CD4-positive, alpha-beta T cell (primary cell): ENCODE measurements at regions not wholly inside any gene's neighbourhood (a gene's known extent, or its start where the extent isn't known, plus 50 kb on each side); places are given as distances from the start of the nearest gene placed in this dataset.

Experiments used
- ATAC-seq: fragments of 200-7000 bp; cut with Tn5 transposase; one replicate; pipeline ENCODE4 v1.10.0; 2022; ENCODE audit warnings: mild to moderate bottlenecking; ENCODE audit not compliant: poor library complexity
- CTCF ChIA-PET: fragments of 350-600 bp; sonication (Branson Sonifier 250); formaldehyde crosslinking; loops from one replicate; lab custom pipeline; 2021; ENCODE audit warnings: antibody characterized with exemption, inconsistent platforms; lab: Charles Lee
- POLR2A ChIA-PET: fragments of 350-600 bp; sonication (Branson Sonifier 250); formaldehyde crosslinking; loops from one replicate; lab custom pipeline; 2021; ENCODE audit warnings: antibody characterized with exemption, inconsistent platforms; lab: Charles Lee
- DNase-seq, 14 experiments: peaks; one replicate each; pipeline ENCODE4 v3.0.0-alpha.2; 2013 to 2020; ENCODE audit warnings: mixed read lengths in 2 of 14
- H3K27ac ChIP-seq, 2 donors: one replicate each; pipeline versions ENCODE4 v1.5.1 to v1.7.0; 2013; ENCODE audit warnings: low read length in 2 of 2, low read depth in 1 of 2, mild to moderate bottlenecking in 1 of 2
- H3K27me3 ChIP-seq, 2 experiments: 1 replicate in 1 of 2; 2 replicates in 1 of 2; pipeline versions ENCODE4 v1.6.1 to v1.7.0; 2013; ENCODE audit warnings: low read length in 2 of 2, control low read depth in 1 of 2, mild to moderate bottlenecking in 1 of 2, moderate library complexity in 1 of 2; ENCODE audit not compliant: insufficient read depth in 2 of 2, control insufficient read depth in 1 of 2
- H3K36me3 ChIP-seq: one replicate; pipeline ENCODE4 v1.6.1; 2013; ENCODE audit warnings: low read length, control low read depth; ENCODE audit not compliant: insufficient read depth
- H3K4me1 ChIP-seq: one replicate; pipeline ENCODE4 v1.6.1; 2013; ENCODE audit warnings: low read length, control low read depth; ENCODE audit not compliant: insufficient read depth
- H3K4me3 ChIP-seq: one replicate; pipeline ENCODE4 v1.5.1; 2013; ENCODE audit warnings: mild to moderate bottlenecking, low read length, moderate library complexity
- H3K9me3 ChIP-seq, 2 experiments: 1 replicate in 1 of 2; 2 replicates in 1 of 2; pipeline versions ENCODE4 v1.6.1 to v1.7.0; 2013; ENCODE audit warnings: low read length in 2 of 2, mild to moderate bottlenecking in 2 of 2, control low read depth in 1 of 2, moderate library complexity in 1 of 2; ENCODE audit not compliant: control insufficient read depth in 1 of 2, insufficient read depth in 1 of 2
- H3K27ac Mint-ChIP-seq: one replicate; pipeline ENCODE4 v1.8.0; 2020; ENCODE audit warnings: mixed read lengths
- H3K27me3 Mint-ChIP-seq: one replicate; pipeline ENCODE4 v1.8.0; 2021; ENCODE audit warnings: mixed read lengths
- H3K36me3 Mint-ChIP-seq: one replicate; pipeline ENCODE4 v1.8.0; 2021; ENCODE audit warnings: low read depth, mixed read lengths
- H3K4me1 Mint-ChIP-seq: one replicate; pipeline ENCODE4 v1.8.0; 2021; ENCODE audit warnings: low read depth, mixed read lengths
- H3K4me3 Mint-ChIP-seq: one replicate; pipeline ENCODE4 v1.8.0; 2020; ENCODE audit warnings: mild to moderate bottlenecking, mixed read lengths
- H3K9me3 Mint-ChIP-seq: one replicate; pipeline ENCODE4 v1.8.0; 2020; ENCODE audit warnings: mixed read lengths
- CTCF ChIP-seq: fragments of 200-600 bp; IDR thresholded peaks from one replicate; pipeline ENCODE4 v1.8.0; 2022; ENCODE audit warnings: antibody characterized with exemption, mild to moderate bottlenecking
- intact Hi-C, 2 experiments: fragments of 100-400 bp; cut with DNase I in 1 of 2; cut with micrococcal nuclease in 1 of 2; formaldehyde crosslinking; loops; one replicate each; pipeline versions ENCODE4 v1.15.1 to v1.9.0; 2023 to 2025; cut with DNase I, micrococcal nuclease

GRCh38 chr6:27161603-27161945, 85.9 kb upstream of the PRSS16 start:
- intact Hi-C loops, result loop anchor here in 1 of 2 experiments (5.0 kb wide), 4 partner anchors 151 to 736 kb away; partner anchors contain the start of gene POM121L2
- peaks cover 23% of the 10 kb centered on the region for H3K4me1 Mint-ChIP-seq
- H3K9me3 Mint-ChIP-seq, result peaks cover 3% of the 10 kb centered on the region
- peaks cover 9% of the 10 kb centered on the region for H3K36me3 Mint-ChIP-seq
- peak overlapping the region; percentile 42 for H3K27ac Mint-ChIP-seq
- H3K4me3 Mint-ChIP-seq, result peak overlapping the region; percentile 36
- Histone ChIP-seq H3K4me1 (peaks cover 13% of the 10 kb centered on the region), H3K9me3 (no peaks in the 10 kb centered on the region), H3K4me3 (no peak overlapping the region), H3K36me3 (no peaks in the 10 kb centered on the region), H3K27ac (no peak overlapping the region), H3K27me3 (no peaks in the 10 kb centered on the region)
- DNase-seq, result no peak
- POLR2A ChIA-PET, result interaction anchor here (1.4 to 2.4 kb wide), 2 partner anchors 15 to 732 kb away, joined by 5 to 11 read pairs; a partner anchor contains a TSS
- TF ChIP-seq CTCF, result no peak
- H3K27me3 Mint-ChIP-seq, result peaks cover 7% of the 10 kb centered on the region
- ATAC-seq, result no peak
- CTCF ChIA-PET, result interaction anchor here (2.9 to 3.9 kb wide), 2 partner anchors 16 to 35 kb away, joined by 12 to 14 read pairs; no protein-coding TSS in a partner anchor

- Histone ChIP-seq H3K27ac (no peak overlapping the region), H3K4me3 (no peak overlapping the region), H3K36me3 (no peaks in the 10 kb centered on the region), H3K9me3 (no peaks in the 10 kb centered on the region), H3K27me3 (no peaks in the 10 kb centered on the region), H3K4me1 (peaks cover 12% of the 10 kb centered on the region)
- ChIA-PET CTCF (interaction anchor here (1.0 to 3.9 kb wide), 4 partner anchors 15 to 634 kb away, joined by 3 to 14 read pairs (median 8); no protein-coding TSS in a partner anchor), POLR2A (interaction anchor here (1.2 to 1.7 kb wide), 2 partner anchors 15 to 675 kb away, joined by 4 to 7 read pairs; a partner anchor contains a TSS)
- intact Hi-C loops, result loop anchor here (1.0 to 5.0 kb wide), 8 partner anchors 15 to 1195 kb away; partner anchors contain the start of gene POM121L2 (in 1 of the 2)
- ATAC-seq, result no peak
- TF ChIP-seq CTCF, result peak; percentile 85
- H3K9me3 Mint-ChIP-seq, result peaks cover 3% of the 10 kb centered on the region
- peaks cover 9% of the 10 kb centered on the region for H3K36me3 Mint-ChIP-seq
- H3K4me1 Mint-ChIP-seq, result peaks cover 18% of the 10 kb centered on the region
- H3K4me3 Mint-ChIP-seq, result peak overlapping the region; percentile 36
- peaks cover 7% of the 10 kb centered on the region for H3K27me3 Mint-ChIP-seq
- peak overlapping the region; percentile 42 for H3K27ac Mint-ChIP-seq
- peak in 4 of 14 experiments; percentile 24 to 75 (median 69) for DNase-seq
Observed at GRCh38 chr6:27161946-27162603, 85.4 kb upstream of the PRSS16 start.

GRCh38 chr6:27163834-27164233, 83.7 kb upstream of the PRSS16 start:
- intact Hi-C loops, result loop anchor here (2.0 to 5.0 kb wide), 7 partner anchors 13 to 1193 kb away; partner anchors contain the start of gene POM121L2 (in 1 of the 2)
- Mint-ChIP-seq H3K4me3 (no peak overlapping the region), H3K27ac (no peak overlapping the region), H3K27me3 (no peaks in the 10 kb centered on the region), H3K4me1 (peaks cover 5% of the 10 kb centered on the region), H3K9me3 (no peaks in the 10 kb centered on the region), H3K36me3 (no peaks in the 10 kb centered on the region)
- no peaks in the 10 kb centered on the region for H3K9me3 ChIP-seq
- no peak for ATAC-seq
- H3K27me3 ChIP-seq, result no peaks in the 10 kb centered on the region
- no peak overlapping the region for H3K27ac ChIP-seq
- H3K36me3 ChIP-seq, result no peaks in the 10 kb centered on the region
- no peak for DNase-seq
- ChIA-PET CTCF (interaction anchor here (1.0 to 3.9 kb wide), 4 partner anchors 10 to 732 kb away, joined by 3 to 14 read pairs (median 8); no protein-coding TSS in a partner anchor), POLR2A (interaction anchor here (1.0 to 1.7 kb wide), 2 partner anchors 17 to 729 kb away, joined by 4 to 7 read pairs; a partner anchor contains a TSS)
- no peaks in the 10 kb centered on the region for H3K4me1 ChIP-seq
- TF ChIP-seq CTCF, result no peak
- no peak overlapping the region for H3K4me3 ChIP-seq
